Chondrocyte (in vitro differentiated cells): ENCODE measurements at regions not wholly inside any gene's neighbourhood (a gene's known extent, or its start where the extent isn't known, plus 50 kb on each side); places are given as distances from the start of the nearest gene placed in this dataset.

Experiments used
- DNase-seq: peaks from one replicate; pipeline ENCODE4 v3.0.0; 2021; ENCODE audit warnings: mixed read lengths, low spot score
- H3K27ac Mint-ChIP-seq: one replicate; pipeline ENCODE4 v1.8.0; 2021; ENCODE audit warnings: mild to moderate bottlenecking, moderate library complexity, mixed read lengths; ENCODE audit not compliant: unreplicated experiment
- H3K27me3 Mint-ChIP-seq: 2 replicates; pipeline ENCODE4 v1.8.0; 2021; ENCODE audit warnings: low read depth, mixed read lengths
- H3K36me3 Mint-ChIP-seq: 2 replicates; pipeline ENCODE4 v1.8.0; 2021; ENCODE audit warnings: low read depth, mixed read lengths
- H3K4me1 Mint-ChIP-seq: 2 replicates; pipeline ENCODE4 v1.8.0; 2021; ENCODE audit warnings: low read depth, mild to moderate bottlenecking, mixed read lengths
- H3K4me3 Mint-ChIP-seq: one replicate; pipeline ENCODE4 v1.8.0; 2021; ENCODE audit warnings: mild to moderate bottlenecking, moderate library complexity, mixed read lengths; ENCODE audit not compliant: unreplicated experiment
- H3K9me3 Mint-ChIP-seq: 2 replicates; pipeline ENCODE4 v1.8.0; 2021; ENCODE audit warnings: low read depth, mixed read lengths
- TF ChIP-seq, protein P1 (sequence below): fragments of 200-600 bp; sonication (generic); IDR thresholded peaks from 2 replicates; pipeline ENCODE4 v1.5.0; 2021; ENCODE audit warnings: antibody characterized with exemption, mild to moderate bottlenecking, moderate library complexity

DNA sequence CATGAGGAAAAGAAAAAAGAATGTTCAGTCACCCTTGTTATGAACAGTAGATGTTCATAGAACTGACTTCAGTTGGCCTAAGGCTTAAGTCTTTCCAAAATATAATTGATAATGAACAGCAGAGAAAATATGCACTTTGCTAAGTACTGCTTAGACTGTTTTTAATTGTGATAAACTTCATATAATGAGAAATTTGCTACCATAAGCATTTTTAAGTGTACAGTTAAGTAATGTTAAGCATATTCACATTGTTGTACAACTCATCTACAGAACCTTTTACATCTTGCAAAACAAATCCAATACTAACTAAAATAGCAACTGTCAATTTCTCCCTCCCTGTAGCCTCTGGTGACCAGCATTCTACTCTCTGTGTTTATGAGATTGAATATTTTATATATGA, 792.2 kb upstream of the LCORL start:
- H3K27ac Mint-ChIP-seq, result no peak overlapping the region
- H3K4me1 Mint-ChIP-seq, result peaks cover 11% of the 10 kb centered on the region
- no peak for DNase-seq

DNA sequence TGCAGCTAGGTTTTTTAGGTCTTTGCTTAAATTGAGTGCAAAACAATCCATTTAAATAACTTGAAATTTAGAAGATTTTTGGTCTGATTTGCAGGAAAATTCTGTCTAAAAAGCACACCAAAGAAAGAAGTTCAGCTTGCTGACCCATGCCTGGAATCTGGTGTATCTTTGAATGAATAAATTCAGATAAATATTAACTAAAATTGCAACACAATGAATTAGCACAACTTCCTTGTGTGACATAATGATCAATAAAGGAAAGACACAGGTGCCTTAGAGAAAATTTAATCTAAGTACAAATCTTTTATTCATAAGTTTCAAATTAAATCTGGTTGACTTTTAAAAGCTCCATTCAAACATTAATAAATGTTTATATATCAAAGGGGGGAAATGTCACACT, 791.5 kb upstream of the LCORL start:
- Mint-ChIP-seq H3K9me3 (no peaks in the 10 kb centered on the region), H3K27me3 (peaks cover 3% of the 10 kb centered on the region), H3K4me1 (peaks cover 9% of the 10 kb centered on the region), H3K4me3 (no peak overlapping the region), H3K27ac (no peak overlapping the region), H3K36me3 (no peaks in the 10 kb centered on the region)
- no peak for DNase-seq
- TF ChIP-seq, protein P1, sequence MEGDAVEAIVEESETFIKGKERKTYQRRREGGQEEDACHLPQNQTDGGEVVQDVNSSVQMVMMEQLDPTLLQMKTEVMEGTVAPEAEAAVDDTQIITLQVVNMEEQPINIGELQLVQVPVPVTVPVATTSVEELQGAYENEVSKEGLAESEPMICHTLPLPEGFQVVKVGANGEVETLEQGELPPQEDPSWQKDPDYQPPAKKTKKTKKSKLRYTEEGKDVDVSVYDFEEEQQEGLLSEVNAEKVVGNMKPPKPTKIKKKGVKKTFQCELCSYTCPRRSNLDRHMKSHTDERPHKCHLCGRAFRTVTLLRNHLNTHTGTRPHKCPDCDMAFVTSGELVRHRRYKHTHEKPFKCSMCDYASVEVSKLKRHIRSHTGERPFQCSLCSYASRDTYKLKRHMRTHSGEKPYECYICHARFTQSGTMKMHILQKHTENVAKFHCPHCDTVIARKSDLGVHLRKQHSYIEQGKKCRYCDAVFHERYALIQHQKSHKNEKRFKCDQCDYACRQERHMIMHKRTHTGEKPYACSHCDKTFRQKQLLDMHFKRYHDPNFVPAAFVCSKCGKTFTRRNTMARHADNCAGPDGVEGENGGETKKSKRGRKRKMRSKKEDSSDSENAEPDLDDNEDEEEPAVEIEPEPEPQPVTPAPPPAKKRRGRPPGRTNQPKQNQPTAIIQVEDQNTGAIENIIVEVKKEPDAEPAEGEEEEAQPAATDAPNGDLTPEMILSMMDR, result no peak

More for the DNA sequence above, 792.2 kb upstream of the LCORL start:
- Mint-ChIP-seq H3K27me3 (peaks cover 3% of the 10 kb centered on the region), H3K36me3 (no peaks in the 10 kb centered on the region), H3K9me3 (no peaks in the 10 kb centered on the region), H3K4me3 (no peak overlapping the region)
- TF ChIP-seq, protein P1, result no peak

DNA sequence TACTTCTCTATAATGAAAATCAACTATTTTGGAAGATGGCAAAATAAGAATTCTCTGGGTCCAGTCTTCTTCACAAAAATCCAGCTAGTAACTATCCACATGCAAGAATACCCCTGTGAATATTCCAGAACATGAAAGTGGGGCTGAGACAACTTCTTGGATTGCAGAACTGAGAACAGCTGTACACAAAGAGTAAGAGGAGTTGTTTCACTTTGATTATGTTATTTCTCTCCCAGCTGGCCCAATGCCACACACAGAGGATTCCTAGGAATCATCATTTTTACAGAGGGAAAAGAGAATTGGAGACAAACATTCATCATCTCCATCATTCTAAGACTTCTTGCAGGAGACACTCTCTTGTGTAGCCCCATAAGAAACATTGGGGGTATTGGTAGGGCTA, 782.2 kb upstream of the LCORL start:
- H3K4me1 Mint-ChIP-seq, result no peaks in the 10 kb centered on the region
- TF ChIP-seq, protein P1, result no peak
- no peaks in the 10 kb centered on the region for H3K27me3 Mint-ChIP-seq
- H3K27ac Mint-ChIP-seq, result no peak overlapping the region
- no peaks in the 10 kb centered on the region for H3K9me3 Mint-ChIP-seq
- H3K4me3 Mint-ChIP-seq, result no peak overlapping the region
- H3K36me3 Mint-ChIP-seq, result no peaks in the 10 kb centered on the region
- DNase-seq, result no peak

DNA sequence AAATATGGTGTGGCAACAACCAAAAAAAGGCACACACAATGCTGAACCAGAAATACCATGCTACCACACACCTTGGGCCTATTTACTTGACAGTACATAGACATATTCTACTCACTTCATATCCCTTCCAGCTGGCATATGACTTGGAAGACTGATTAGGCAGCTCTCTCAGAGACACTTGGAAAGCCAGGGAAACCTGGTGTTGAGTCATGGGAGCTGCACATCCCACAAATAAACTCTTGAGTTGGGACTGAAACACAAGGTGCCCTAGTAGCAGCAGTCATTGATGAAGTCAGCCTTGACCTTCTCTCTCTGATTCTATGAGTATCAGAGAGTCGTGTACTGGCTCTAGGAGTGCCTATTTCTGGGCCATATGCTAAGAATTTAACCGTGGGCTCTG, 776.6 kb upstream of the LCORL start:
- Mint-ChIP-seq H3K36me3 (no peaks in the 10 kb centered on the region), H3K9me3 (no peaks in the 10 kb centered on the region), H3K4me3 (no peak overlapping the region), H3K4me1 (no peaks in the 10 kb centered on the region), H3K27ac (no peak overlapping the region), H3K27me3 (no peaks in the 10 kb centered on the region)
- no peak for DNase-seq
- TF ChIP-seq, protein P1, result no peak

DNA sequence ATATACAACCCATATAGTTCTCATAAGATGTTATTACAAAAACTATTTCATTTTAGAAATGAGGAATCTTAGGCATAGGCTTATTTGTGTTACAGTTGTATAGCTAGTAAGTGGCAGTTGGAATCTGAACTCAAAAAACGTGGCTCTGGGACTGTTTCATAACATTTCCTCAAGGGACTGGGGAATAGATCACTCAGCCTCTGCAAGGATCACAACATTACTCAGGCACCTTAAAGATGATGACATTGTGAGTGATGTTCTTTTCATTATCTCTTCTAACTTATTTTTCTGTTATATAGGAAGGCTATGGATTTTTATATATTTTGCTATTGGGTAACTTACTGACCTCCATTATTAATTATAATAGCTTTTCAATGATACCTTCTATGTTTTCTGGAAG, 774.2 kb upstream of the LCORL start:
- Mint-ChIP-seq H3K27me3 (no peaks in the 10 kb centered on the region), H3K36me3 (no peaks in the 10 kb centered on the region), H3K4me1 (no peaks in the 10 kb centered on the region), H3K27ac (no peak overlapping the region), H3K4me3 (no peak overlapping the region), H3K9me3 (no peaks in the 10 kb centered on the region)
- TF ChIP-seq, protein P1, result no peak
- no peak for DNase-seq
